Globus pallidus (tissue), 1 donor: ENCODE measurements at regions not wholly inside any gene's neighbourhood (a gene's known extent, or its start where the extent isn't known, plus 50 kb on each side); places are given as distances from the start of the nearest gene placed in this dataset.

ENCODE experiments used
- DNase-seq: peaks from one replicate; pipeline ENCODE4 v3.0.0-alpha.2; 2015; ENCODE audit warnings: low spot score

DNA sequence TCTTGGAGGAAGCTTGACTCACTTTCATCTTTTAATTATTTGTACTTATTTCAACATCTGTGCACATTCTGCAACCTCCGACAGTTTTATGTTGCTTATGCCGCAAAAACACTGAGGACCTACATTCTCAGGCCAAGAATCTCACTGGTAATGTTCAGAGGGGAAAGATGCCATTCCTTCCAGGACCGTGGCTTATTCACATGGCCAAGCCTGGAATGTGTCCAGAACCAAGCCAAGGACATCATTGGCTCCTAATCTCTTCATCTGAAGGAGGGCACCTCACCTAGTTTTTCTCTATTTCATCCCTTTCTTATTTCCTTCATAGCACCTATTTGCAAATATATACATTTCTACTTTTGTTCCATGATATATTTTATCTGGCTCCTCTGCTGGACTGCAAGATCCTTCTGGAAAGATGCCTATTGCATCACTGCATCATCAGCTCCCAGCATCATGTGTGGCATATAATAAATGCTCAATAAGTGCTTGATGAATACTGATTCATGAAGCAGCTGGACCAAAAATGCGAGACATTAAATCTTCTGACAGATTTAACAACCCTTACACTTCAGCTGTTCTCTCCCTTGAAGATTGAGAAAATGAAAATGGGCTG, 377.1 kb downstream of the TNS1 start:
- DNase-seq: no peak

DNA sequence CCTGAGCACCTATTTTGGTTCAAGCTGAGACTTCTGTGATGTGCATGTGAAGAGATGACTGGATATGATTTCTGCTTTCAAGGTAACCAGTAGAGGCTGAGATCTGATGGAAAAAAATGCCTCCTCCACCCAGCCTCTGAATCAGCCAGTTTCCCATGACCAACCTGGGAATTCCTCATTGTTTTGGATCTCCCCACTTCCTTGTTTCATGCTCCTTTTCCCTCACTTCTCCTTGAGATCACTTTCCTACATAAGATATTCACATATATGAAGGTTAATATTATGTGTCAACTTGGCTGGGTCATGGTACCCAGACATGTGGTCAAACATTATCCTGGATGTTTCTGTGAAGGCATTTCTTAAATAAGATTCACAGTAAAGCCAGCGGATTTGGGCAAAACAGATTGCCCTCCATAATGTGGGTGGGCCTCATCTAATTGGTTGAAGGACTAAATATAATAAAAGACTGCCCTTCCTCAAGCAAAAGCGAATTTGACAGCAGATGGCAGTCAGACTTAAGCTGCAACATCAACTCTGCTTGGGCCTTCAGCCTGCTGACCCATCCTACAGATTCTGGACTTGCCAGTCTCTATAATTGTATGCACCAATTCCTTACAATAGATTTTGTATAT, 379.4 kb downstream of the TNS1 start:
- no peak for DNase-seq

DNA sequence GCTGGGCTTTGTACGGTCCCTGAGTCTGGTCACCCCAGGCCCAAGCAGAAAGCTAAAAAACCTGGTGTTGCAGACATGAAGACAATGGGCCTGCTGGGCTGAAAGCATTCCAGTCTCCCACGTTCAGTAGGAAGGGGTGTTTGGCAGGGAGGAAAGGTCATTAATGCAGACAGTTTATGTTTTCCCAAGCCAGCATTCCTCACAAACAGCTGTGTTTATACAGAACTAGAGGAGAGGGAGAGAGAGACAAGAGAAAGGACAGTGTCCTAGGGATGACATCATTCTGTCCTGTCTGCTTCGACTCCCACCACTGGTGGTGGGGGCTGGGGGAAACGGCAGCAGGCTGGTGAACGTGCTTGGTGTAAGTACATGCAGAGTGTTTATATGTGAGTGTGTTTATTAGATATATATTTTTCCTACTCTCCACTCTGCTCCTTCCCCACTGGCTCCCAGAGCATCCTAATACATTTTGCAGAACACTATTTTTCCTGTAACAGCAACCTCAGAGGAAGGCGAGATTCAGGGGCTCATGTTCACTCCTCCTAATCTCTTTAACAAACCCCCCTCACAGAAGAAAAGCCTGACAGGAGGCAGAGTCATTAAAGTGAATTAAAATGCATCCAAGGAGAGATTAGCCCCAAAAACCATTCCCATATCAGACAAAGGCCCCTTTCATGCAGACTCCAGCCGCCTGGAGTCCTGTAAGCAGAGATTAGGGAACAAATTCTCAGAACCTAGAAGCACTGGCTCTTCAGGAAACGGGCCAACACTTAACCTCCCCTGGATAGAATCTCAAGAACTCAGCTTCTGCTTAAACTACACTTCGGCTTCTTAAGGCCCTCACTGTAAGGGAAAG, 380.4 kb downstream of the TNS1 start:
- peak; percentile 78 for DNase-seq

DNA sequence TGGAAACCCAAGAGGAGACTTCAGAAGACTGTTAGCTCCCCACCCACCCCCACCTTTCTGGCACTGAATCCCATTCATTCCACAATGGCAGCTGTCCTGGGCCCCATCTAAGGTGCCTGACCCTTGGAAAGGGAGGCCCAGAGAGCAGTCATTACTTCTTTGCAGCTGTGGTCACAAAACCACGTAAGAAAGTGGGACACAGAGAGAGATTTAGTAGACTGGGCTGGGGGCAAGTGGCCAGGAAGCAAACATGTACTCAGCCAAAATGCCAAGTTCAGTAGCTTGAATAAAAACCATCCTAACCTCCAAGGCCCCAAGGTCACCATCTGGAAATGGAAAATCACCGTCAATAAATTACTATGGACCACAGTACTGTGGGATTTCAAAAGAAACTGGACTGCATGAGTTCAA, 381.4 kb downstream of the TNS1 start:
- DNase-seq: no peak

DNA sequence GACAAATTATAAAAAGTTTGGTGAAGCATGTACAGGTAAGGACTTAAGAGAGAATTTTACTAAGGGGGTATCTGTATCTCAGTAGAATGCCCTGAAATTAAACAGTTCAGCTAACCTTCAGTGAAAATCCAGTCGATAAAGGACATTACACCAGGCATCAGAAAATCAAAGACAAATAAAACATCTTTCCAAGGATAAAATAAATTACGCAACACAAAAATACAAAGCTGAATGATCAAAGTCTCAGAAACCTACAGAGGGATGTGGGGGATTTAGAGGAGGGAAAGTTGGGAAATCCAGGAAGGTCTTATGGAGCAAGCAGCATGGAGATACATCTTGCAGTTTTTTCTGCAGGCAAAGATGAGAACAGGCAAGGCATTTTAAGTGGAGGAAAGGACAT, 384.1 kb downstream of the TNS1 start:
- no peak for DNase-seq

DNA sequence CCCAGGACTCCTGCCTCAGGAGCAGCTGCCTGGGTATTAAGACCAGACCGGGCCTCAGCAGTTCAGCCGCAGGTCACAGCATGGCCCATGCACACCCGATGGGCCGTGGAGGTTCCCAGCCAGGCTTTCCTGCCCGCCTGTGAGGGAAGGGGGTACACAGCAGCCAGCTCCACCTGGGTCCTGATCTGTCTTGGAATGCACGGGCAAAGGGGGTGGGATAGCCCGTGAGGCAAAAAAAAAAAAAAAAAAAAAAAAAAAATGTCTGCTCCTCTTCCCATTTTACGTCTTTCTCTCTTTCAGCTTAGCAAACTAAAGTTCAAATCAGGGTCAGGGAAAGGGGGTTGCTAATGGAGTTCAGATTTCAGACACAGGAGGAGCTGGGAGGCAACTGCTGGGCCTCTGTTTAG, 385.2 kb downstream of the TNS1 start:
- no peak for DNase-seq

DNA sequence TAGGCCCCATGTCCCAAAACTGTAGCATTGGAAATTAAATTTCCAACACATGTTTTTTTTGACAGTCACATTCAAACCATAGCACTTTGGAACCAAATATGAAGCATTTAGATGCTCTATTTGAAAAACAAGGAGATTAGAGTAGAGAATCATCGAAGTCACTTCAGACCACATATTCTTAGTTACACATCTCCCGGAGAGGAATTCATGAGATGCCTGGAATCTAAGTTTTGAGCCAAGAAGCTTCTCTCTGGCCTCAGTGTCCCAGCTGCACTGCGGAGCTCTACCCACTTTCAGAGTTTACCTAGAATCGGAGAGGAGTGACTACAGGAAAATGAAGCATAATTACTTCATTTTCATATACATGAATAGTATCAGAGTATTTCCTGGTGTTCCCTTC, 385.9 kb downstream of the TNS1 start:
- DNase-seq: no peak

DNA sequence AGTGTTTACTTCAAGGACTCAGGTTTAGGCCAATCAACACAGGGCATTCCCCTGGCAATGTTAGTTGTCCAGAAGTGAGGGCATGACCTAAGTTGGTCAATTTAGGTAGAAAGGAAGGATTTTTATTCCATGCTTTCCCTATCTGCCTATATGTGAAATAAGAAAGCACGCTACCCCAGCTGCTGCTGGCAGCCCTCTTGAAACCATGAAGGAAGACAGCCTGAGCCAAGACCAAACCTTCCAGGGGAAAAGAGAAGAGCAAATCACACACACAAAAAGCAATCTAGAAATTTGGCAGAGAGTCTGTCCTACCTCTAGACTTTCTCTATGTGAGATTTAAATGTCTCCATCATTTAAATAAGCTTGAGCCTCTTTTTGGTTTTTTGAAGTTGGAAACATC, 387.6 kb downstream of the TNS1 start:
- no peak for DNase-seq

DNA sequence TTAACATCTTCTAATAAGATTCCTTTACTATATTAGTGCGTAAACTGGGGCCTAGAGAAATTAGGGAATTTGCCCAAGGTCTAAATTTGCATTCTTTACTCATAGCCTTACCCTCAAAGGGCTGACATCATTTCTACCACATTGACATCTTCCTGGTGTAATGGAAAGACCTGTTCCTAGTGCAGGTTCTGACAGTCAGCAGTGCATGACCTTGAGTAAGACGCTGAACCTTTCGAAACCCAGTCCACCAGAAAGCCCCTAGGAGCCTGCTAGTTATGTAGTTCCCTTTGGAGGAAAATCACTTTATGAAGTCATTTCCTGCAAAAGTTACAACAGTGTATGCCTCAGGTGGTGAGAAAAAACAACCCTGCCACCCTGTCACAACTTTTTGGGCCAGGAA, 388.3 kb downstream of the TNS1 start:
- no peak for DNase-seq

DNA sequence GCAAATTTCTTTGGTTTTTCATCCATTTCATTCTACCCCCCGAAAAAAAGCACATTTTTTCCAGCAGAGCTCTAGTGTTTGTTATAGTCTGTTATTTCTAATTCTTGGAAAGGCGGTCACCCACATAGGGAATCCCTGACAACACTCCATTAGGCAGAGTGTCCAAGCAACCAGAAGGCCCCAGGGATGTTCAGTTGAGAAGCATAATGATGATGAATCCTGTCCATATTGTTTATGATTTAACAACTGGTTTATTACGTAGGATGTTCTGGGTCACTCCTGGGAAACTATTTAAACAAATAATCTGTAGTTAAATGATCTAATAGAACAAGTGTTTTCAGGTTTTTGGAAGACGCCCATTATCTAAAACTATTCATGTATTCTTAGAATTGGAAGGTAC, 388.7 kb downstream of the TNS1 start:
- DNase-seq: no peak

DNA sequence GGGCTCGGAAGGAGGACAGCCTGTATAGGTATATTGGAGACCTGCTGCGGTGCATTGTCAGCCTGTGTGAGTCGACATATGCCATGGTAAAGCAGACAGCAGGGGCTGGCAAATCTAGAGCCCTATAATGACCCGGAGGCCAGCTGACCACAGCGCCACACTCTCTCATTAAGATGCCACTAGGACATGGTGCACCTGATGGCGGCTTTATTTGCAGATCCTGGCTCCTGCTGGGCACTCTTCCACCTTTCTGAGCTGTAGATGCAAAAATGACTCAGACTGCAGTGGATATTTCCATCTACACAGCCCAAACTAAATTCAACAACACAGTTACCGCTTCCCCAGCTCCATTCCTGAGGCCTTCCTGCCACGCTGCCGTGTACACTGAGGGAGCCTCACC, 389.9 kb downstream of the TNS1 start:
- DNase-seq: no peak

DNA sequence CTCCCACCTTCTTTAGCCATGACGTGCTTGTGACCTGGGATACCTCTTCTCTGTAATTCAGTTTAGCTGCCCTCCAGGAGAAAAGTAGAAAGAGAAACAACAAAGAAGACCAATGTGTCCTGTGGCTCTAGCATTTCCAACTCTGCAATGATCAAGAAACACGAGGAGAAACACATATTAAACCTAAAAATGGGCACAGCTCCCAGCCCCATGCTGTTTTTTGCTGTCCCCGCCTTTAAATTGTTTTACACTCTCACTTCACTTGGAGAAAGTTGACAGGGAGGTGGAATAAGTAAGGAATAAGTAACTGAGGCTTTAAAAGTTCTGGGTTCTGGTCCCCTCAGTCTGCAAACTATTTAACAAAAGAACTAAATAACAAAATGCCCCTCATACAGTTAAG, 390.6 kb downstream of the TNS1 start:
- DNase-seq: no peak

DNA sequence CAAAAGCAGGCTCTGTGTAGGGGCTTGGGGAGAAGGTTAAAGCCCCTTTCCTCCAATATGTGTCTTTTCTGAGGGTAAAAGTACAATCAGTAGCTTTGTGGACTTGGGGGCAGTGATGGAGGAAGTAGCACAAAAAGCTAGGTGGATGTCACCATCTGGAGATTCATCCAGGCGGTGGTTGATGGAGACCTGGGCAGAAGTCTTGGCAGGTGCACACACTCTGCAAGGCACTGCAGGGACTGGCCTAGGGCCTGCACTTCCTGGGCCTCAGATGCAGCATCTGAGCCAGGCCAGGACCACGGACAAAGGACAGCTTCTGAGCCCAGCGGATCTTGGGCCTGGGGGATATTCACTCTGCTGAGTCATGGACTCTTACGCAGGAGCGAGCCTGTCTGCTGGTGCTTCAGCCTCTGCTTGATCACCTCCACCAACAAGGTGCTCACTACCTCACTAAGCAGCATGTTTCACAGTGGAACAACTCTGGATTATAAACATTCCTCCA, 391.1 kb downstream of the TNS1 start:
- no peak for DNase-seq

DNA sequence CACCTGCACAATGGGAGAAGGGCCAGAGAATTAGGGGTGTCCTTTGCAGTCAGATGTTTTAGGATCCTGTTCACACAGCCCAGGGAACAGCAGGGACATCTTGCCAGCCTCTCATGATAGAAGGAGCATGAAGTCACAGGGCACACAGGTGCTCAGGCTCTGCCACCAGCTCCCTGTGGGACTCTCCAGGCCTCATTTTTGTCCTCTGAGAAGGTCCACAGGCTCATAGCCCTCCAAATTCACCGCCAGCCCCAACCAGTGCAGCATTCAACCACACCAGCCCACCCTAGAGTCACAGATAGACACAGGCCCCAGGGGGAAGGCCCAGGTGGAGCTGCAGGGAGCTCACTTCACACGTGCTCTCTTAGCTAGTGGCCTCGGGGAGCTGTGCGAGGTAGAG, 391.7 kb downstream of the TNS1 start:
- DNase-seq: no peak

DNA sequence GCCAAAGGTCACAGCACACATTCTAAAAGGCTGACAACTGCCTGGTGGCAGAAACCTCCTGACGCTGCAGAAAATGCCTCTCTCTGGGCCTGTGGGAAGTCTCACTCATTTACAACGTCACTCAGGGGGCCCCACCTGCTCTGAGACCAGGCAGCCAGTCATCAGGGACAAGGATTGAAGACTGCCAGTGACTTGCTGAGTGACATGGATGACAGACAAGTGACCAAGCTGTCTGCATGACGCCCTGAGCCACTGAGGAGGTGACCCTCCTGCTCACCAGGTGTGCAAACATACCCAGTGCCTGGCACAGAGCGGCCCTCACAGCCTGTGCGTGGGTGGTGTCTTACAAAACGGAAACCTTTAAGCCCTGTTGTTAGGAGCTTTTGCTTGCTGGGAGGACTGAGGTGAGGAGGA, 392.4 kb downstream of the TNS1 start:
- no peak for DNase-seq

DNA sequence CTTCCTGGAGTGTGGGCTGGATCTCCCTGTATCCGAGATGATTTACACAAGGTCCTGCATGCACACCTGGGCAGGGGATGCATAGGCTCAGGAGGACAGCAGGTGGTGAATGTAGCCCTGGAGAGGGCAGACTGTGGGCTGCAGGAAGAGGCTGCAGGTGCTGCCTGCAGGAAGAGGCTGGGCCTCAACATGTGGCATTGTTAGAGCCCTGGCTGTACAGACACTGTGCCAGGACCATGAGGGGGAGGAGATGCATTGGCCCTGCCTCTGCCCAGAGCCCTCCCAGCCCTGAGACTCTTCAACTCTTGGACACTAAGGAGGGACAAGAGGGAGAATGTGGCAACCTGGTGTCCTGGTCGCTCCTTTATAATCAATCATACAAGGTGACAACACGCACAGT, 392.8 kb downstream of the TNS1 start:
- DNase-seq: no peak

DNA sequence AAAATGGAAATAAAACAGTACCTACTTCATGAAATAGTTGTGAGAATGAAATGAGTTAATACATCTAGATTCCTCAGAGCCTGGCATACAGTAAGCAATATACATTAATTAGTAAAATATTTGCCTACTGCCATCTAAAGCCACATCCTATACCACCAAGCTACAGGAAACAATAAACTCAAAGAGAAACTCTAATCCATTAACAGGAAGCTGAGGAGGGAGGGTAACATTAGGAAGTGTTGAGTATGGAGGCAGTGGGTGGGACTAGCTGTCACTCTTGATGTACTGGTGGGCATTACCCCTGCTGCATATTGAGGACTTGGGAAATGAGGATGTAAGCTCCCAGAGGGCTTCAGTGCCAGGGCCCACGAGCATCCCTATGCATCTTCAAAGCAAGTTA, 396.5 kb downstream of the TNS1 start:
- DNase-seq: no peak

DNA sequence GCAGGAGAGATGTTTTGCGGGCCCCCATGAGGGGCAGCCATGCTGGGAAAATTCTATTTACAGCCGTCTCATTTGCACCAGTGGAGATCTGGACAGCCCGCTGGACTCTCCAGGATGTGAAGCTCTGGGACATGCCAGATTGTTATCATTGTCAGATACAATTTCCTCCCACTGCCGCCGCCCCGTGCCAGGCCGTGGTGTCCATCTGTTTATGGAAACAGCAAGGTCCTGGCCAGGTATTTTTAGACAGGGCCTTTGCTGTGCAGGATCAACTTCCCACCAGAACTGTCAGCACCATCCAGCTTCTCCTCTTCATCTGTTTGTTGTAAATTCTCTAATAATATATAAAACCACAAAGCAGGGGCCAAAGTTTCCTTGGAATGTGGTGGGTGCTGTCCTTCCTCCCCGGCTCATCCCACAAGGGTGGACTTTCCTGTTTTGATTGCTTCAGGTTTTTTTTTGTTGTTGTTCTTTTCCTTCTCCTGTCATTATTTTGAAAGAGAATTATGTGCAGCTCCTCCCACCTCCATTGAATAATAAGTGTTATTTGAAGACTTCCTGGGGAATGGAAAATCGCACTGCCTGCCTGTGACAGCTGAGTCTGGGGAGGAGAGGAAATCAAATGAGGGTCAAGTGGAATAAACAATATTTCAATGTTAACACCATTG, 398.1 kb downstream of the TNS1 start:
- DNase-seq: no peak

DNA sequence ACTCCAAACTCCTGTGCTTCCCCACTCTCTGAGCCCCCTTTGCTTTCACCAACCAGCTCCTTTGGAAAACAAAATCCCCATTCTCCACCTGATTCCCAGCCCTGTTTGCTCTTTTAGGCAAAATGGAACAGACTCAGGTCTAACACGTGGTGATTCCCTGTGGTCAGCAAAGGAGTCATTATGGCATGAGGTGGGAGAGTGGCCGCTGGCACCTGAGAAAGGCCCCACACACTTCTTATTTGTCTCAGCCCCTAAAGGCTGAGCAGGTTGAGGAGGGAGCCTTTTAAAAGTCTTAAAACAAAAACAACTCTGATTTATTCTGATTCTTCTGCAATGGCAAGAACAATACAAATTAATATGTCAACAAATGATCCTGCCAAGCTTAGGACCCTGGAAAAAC, 401.2 kb downstream of the TNS1 start:
- no peak for DNase-seq

DNA sequence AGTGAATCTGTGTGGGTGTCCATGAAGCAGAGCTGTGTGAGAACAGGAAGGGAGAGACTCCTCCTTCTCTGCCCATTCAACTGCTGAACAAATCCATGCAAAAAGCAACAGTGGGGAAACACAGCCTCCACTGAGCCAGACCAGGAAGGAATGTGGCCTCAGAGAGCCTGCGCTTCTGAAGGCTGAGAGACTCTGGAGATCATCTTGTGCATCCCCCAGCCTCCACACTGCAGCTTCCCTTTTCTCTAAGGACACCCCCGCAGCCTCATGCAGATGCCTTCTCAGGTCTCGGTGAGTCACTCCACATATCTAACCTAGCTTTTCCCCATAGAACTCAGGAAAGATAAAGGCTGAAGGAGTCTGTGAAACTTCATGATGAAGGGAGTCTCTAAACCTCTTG, 402.9 kb downstream of the TNS1 start:
- no peak for DNase-seq

DNA sequence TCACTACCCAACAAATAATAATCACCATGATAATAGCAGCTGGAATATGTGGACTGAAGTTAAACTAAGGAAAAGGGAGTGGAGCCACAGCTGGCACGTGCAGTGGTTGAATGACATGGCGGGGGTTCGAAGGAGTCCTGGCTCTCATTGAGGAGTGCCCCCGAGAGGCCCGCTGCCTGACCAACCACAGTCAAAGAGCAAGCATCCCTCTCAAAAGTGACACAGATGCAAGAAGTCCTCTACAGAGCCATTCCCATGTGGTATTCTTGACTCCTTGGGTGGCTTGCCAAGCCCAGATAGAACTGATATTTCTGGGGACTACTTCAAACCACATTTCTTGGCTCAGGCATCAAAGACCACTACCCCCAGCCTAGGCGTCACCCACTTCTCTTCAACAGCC, 405.1 kb downstream of the TNS1 start:
- DNase-seq: no peak

DNA sequence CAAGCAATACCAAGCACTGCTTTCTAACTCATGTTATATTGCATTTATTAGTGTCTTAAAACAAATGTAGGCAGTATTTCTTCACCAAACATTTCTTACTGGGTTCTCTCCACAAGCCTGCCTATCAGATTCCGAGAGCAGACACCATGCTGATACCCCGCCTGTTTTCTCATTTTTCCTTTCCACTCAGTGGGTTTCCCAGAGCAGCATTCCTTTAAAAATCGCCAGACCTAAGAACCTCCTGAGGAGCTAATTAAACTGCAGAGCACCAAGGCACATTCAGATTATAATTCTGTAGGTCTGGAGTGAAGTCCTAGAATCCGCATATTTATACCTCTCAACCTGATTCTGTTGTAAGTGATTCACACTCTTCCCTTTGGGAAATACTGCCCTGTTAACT, 405.6 kb downstream of the TNS1 start:
- DNase-seq: no peak

DNA sequence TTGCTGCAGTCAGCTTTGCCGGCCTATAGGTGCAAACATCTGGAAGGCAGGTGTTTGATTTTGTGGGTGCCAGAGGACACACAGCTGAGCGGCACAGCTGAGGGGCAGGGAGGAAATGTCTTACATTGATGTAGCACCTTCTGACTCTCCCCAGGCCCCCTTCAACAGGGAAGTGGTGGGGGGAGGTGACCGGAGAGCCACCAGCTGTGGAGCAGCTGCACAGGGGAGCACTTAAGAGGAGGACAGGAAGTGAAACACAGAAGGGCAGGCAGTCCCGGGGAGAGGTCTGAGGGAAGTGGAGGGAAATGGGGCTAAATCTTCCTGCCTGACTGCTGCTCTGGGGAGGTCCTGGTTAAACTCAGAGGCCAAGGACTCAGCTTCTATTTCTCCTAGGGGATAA, 409.1 kb downstream of the TNS1 start:
- DNase-seq: no peak
